ENCODE measurements at regions not wholly inside any gene's neighbourhood (a gene's known extent, or its start where the extent isn't known, plus 50 kb on each side); places are given as distances from the start of the nearest gene placed in this dataset.

DNA sequence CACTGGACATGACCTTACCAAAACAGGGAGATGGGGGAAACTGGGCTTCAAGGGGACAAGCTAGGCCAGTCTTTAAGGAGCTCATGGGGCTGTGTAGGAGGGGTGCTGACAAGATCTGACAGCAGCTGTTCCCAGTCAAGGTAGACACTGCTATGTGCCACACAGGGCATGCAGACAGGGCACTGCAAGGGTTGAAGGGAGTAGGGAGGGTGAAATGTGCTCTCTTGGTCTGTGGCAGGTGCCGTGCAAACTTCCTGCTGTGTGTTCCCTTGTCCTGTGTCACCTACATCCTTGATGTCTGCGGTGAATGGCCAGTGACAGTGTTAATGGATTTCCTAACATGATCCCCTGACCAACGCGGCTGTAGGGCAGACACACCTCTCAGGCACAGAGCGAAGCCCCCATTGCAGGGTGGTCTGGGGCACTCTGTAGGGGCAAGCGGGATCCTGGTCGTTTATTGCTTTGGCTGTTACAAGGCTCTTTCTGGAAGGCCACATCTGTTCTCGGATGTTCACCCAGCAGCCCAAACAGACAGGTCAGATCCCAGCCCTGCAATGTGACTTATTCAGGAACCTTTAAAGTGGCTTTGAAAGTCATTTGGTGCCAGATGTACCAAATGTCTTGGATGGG is 199.5 kb upstream of the ZNF536 start:
- no peak for DNase-seq

DNA sequence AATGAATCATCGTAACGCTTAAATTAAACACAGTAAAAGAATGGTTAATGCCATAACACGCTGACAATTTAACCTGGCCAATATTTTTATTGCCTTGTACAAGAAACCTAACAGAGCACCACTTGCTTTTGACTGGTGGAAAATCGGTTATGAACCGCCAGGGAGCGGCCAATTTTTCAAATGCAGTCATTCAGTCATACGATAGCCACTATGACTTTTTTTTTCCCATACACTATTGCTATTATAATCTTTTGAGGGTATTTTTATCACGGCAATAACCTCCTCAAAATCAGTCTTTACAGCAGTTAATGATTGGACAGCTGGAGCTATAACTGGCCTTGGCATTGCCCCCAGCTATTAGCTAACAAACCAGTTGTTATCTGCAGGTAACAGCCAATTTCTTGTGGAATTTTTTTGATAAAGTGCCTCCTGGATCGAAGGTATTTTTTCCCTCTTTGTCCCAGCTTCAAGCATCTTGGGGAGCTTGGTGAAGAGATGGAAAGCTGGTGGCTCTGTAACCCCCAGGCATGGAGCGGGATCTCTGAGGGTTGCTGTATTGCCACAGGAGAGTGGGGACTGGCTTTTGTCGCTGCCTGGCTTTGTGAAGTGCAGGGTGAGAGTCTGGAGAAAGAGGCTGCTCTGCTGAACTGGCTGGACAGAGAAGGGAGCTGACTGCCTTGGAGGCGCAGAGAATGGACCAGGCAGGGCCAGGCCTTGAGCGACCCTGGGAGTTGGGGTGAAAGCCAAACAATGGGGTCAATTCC is 198.4 kb upstream of the ZNF536 start:
- DNase-seq, result no peak

DNA sequence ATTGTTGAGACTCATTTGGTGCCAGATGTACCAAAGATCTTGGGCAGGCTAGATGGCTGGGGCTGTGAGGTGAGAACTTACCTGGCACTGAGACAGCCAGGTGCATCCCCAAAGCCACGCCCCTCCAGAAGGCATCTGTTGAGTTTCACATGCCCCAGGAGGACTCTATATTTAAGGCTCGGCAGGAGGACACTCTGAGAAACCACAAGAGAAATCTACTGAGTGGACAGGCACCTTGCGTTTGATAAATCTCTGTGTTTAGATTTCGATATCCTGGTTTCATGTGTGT is 197.9 kb upstream of the ZNF536 start:
- no peak for DNase-seq

DNA sequence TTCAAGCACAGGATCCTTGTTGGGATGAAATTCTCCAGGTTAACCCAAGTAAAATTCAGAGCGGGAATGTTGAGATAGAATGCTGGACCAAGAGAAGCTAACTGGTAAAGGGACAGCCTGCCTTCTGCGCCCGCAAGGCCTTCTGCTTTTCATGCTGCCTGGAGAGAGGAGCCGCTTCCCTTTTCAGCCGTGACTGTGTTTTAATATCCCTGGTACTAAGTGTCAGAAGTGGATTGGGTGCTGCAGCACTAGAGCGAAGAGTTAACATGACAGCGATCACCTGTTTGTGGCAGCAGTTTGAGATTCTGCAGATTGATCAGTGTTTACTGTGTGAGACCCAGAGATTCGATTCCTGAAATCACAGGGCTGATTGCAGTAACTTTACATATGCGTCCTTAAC is 197.4 kb upstream of the ZNF536 start:
- DNase-seq, result no peak

DNA sequence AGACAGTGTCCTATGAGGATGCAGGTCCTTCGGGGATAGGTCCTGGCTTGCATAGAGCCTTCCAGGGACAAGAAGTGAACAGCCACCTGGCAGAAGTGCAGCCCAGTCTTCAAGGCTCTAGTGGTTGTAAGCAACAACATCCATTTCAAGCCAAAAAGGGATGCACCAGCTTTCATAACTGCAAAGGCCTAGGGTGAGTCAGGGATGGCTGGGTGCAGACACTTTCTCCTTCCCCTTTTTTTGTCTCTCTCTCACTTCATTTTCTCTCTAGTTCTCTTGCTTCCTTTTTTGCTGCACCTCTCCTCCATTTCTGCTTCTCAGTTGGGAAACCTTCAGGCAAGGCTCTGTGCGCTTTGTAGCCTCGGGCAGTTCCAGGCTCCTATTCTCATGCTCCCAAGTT is 196.2 kb upstream of the ZNF536 start:
- no peak for DNase-seq

DNA sequence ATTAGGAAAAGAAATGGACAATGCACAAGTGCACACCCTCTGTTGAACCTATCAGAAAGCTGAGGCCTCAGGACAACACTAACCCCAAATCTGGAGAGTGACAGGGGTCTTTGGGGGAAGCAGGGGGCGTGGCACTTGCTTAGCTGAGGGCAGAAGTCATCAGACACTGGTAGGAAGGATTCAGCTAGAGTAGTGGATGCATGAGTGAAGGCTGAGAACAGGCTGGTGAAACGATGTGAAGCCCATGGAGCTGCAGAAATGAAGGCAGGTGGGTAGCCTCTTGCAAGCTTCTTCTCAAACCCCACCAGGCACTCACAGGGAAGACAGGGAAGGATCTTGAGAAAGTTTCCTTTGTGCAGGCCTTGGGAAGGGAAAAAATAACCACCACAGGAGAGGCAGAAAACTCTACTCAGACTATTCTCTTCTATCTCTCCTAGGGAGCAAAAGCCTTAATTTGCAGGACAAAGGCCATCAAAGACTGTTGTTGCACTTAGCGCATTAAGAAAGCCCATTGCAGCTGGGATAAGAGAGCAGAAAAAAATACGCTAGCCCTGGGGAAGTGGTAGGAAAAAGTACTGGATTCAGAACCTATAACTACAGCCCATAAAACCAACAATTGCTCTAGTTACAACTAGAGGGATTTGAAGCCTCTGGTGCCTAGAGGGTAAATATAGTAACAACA is 193.3 kb upstream of the ZNF536 start:
- no peak for DNase-seq

DNA sequence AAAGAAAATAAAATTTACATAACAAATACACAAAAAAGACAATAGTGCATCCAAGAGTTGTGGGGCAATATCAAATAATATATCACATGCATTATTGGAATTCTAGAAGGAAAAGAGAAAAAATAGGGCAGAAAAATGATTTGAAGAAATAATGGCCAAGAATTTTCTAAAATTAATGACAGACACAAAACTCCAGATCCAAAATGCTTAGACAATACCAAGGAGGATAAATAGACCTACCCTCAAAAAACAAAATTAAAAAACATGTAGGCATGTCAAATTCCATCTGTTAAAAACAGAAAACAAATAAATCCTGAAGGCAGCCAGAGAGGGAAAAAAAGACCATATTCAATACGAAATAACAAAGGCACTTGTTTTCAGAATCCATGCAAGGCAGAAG is 191.5 kb upstream of the ZNF536 start:
- no peak for DNase-seq

DNA sequence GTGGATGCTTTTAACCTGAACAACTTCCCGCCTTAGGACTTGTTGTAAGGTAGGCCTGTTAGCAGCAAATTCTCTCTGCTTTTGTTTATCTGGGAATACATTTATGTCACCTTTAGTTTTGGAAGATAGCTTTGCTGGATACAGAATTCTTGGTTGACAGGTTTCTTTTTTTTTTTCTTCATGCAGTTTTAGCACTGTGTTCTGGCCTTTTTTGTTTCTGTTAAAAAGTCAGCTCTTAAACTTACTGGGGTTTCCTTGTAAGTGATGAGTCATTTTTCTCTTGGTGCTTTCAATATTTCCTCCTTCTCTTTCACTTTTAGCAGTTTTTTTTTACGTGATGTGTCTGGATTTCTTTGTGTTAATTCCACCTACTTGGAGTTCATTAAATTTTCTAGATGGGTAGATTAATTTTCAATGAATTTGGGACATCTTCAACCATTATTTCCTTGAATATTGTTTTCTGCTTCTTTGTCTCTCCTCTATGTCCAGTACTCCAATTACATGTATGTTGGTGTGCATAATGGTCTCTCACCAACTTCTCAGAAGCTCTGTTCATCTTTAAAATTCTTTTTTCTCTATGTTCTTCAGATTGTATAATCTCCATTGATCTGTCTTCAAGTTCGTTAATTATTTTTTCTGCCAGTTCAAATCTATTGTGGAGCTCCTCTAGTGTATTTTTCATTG is 188.2 kb upstream of the ZNF536 start:
- DNase-seq, result no peak

DNA sequence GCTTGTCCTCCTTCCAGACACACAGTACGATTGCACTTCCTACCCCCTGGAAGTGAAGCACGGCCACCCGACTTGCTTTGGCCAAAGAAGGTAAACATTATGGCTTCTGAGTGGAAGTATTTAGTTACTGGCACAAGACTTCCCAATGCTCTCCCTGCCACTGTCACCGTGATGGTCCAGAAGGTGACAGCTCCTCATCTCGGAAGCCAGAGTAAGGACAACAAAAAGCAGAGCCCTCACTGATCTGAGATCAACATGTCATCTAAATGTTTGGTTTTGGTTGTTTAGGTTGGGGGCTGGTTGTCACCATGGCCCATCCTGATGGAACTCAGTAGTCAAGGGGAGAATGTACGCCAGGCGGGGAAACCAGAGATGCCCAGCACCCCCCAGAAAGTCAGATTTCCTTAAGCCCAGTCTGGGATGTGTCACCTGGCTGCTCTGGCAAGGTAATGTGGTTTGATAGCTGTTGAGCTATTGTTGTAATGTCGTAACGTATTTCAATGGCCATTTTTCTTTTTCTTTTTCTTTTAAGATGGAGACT is 170.1 kb upstream of the ZNF536 start:
- DNase-seq, result no peak

DNA sequence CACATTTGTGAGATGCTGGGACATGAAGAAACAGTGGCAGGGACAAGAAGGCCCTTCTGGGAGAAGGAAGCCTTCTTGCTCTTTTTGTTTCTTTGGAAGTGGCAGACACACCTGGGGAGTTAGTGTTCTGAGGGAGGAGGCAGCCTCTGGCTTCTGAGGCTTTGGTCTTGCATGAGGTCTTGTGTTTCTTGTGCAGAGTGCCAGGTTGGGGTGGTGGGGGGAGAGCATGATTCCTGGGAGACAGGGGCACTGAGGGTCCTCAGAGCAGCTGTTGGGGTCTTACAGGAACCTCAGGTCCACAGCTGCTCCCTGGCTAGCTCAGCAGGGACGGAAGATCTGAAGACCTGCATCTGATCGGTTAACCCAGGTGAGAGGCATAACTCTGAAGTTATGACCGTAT is 167.5 kb upstream of the ZNF536 start:
- no peak for DNase-seq

DNA sequence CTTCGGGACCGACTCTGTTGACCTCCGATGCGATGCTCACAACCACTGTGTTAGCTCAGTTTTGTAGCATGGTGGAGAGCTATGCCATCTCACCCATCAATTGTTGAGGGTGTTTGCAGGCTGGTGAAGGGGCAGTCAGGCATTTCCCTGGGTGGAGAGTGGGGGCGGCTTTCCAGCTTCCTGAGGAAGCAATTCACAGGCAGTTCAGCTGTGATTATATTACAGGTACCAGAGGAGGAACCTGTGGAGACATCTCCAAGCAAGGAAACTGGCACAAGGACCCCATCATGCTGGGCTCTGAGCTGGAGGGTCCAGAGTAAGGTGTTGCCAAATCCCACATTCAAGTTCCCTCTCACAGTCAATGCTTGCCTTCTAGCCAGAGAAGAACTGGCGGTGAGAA is 166.0 kb upstream of the ZNF536 start:
- no peak for DNase-seq

DNA sequence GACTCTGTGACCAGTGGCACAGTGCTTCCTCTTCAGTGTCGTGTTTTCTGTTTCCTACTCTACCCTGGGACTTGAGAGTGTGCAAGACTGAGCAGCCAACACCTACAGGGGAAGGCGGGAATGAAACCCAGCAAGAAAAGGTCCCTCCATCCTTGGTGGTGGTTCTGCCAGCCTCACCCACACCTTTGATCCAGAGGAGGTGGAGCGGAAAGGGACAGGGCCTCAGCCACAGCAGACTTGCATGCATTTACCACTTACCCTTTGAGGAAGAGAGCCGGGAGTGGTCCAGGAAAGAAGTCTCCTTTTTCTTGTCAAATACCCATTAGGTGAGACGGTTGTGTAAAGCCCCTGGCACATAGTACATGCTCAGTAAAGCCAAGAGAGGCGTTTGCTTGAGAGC is 164.8 kb upstream of the ZNF536 start:
- DNase-seq, result no peak

DNA sequence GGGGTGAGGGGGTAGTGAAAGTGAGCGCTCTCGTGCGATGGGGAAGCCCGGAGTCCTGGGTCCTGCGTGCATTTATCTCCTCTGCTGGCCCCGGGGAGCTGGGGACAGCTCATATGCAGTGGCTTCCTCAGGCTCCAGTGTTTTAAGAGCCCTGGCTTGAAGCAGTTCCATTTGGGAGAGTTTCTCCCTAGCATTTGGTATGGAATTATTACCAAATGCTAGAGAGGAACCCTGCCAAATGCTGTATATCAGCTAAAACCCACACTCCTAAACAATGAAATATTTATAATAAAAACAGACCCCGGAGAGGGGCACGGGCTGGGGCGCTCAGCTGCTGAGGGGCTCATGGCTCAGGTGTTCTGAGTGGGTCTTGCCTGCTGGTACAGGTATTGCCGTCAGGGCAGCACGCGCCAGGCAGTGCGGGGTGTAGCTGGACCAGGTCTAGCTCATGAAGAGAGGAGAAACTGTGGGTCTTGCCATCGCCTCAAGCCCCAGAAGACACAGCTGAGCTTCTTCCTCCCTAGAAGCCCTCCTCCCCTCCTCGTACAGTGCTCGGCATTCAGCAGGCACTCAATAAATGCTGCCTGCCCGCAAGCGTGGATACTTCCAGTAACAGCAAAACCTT is 163.6 kb upstream of the ZNF536 start:
- DNase-seq, result no peak

DNA sequence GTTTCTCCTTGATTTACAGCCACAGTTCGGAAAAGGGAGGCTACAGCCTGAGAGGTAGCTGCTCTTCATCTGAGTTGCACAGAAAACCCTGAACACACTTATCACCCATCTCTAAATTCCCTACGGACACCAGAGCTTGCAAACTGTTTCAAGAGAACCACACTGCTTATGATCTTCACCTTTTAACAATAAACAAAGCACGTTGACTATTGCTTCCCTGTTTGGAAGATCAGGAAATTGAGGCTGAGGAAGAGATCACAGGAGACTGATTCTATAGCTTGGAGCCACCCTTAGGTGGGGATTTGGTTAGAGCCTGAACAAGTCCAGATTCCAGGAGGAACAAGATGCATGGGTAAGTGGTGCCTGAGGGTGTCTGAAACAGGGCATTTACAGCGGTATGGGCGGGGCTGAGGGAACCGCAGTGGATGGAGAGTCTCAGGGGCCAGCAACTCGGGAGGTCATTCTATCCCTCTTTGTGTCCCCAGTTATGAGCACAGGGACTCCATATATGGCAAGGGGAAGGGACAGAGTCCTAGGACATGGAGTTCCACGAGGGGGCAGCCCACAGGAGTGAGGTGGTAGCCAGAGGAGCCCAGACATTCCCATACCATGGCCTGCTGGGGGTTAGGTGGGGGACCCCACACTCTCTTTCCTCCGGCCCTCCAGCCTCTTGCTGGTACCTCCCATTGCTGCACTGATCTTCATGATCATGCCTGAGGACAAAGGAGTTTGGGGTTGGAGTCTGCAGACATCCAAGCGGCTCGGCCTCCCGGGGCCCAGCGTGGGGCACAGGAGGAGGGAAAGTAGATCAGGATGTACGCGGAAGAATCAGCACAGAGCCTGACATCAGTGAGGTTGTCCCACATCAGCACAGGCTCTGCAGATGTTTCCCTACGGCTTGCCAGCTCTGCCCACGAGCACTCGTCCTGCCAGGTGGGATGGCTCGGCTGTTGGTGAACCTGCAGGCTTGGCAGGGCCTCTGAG is 162.3 kb upstream of the ZNF536 start:
- no peak for DNase-seq

DNA sequence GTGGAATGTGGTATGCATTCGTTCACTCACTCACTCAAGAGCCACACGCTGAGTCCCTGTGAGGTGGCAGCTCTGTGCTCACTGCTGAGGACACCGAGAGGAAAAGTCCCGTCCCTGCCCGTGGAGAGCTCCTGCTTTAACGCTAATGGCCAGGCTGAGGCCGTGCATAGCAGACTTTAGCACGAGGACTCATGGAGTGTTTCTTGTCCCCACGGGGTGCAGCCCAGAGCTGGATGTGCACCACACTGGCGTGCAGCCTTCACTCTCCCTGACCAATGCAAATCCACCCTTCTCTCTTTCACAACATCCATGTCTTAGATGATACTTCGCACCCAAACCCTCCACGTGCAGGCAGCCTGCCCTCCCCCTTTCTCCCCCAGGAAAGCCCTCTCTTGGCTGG is 159.6 kb upstream of the ZNF536 start:
- DNase-seq, result no peak

DNA sequence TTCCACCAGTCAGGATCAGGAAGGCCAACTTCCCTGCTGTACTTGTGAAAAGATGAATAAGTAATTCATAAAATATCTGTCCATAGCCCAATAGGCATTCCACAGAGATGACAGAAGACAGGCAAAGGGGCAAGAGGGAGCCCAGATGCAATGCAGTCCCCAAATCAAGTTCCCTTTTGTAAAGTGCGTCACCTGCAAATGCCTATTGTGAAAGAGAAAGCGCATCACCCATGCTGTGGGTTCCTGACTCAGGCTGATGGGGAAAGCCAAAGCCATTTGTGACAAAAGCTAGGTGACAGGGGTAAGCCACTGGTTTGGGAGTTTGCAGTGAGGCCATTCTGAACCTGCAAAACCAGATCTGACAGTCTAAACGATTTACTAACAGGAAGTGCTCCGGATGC is 157.5 kb upstream of the ZNF536 start:
- no peak for DNase-seq

DNA sequence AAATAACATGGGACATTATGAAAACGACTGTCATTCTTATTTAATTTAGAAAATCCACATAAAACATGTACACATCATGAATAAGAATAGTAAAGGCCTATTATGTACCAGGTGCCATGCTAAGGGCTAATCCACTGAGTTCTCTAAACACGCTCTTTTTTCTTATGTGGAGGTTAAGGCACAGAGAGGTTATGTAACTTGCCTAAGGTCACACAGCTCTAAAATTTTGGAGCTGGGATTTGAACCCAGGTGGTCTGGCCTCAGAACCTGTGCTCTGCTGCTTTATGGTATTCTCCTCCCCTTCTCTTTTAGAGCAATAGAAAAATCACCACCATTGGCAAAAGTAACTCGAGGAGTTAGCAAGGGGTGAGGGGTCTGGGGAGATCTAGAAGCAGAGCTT is 156.9 kb upstream of the ZNF536 start:
- no peak for DNase-seq

DNA sequence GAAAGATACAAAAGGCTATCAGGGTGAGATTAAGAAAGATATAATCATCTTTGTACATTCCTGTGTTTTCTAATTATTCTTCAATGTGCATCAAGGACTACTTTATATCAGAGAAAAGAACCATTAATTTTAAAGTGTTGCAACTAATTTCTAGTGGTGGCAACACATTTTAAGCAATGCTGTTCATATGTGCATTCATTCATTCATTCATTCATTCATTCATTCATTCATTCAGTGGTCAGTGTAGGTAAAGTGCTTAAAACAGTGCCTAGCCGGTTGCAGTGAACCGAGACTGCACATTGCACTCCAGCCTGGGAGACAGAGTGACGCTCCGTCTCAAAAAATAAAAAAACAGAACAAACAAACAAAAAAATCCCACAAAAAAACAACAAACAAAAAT is 155.7 kb upstream of the ZNF536 start:
- no peak for DNase-seq

DNA sequence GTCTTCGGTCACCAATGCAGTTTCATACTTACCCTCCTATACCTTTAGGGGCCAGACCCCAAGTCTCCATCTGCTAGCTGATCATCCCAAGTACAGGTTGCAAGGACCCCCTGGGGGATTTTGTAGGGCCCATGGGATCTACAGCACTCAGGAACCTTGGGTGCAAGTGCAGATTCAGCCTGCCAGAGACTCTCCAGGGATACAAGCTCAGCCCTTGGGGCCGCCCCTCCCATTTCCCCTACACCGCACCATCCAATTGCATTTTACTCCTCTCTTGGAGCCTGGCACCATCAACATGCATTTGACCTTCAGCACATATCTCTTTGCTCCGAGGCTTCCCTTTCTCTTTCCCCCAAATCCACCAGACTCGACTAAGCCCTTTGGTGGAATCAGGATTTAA is 154.7 kb upstream of the ZNF536 start:
- no peak for DNase-seq

DNA sequence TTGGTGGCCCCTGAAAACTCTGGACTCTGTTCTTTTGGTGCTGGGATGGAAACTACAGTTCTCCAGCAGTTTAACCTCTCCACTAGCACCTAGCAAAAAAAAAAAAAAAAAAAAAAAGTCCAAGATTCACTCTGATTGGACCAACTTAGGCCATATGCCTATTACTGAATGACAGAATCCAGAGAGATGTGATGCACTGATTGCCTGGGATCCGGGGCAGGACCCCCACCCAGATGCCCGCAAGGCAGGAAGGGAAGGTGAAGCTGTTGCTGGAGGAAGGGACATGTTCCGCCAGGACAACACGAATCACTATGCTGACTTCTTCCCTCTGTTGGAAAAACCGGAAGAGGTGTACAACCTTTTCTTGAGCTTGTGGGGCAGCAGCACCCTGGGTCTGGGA is 152.5 kb upstream of the ZNF536 start:
- no peak for DNase-seq

DNA sequence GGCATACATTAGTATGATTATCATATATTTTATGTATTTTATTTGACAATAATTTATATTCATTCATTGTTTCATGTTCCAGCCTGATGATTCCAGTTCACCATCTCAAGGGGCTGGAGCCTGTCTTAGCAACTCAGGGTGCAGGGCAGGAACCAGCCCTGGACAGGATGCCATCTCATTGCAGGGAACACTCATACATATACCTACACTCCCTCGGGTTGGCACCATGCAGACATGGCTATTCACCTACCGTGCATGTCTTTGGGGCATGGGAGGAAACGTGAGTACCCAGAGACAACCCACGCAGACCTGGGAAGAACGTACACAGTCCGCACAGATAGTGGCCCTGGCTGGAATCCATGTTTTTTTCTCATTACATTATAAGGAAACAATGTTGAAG is 151.0 kb upstream of the ZNF536 start:
- no peak for DNase-seq

DNA sequence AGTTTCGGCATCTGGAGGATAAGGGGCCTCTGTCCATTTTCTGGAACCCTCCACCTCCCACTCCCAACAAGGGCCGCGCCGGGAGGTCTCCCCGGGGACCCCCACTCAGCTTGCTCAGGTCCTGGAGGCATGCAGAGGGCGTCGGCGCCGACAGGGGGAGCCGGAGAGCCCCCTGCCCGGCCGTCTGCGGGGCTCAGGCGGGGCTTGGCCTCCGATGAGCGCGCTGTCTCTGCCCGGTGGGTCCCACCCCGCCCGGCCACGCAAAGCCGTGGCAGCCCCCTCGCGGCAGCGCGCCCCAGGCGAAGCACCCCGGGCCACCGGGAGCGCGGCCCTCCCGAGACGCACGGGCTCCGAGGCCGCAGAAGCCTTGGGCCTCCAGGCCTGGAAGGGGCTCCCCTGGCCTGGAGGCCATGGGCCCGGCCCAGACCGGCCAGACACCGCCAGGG is 149.7 kb upstream of the ZNF536 start:
- DNase-seq, result no peak

Measured in DMS79 (cell line).